K562 (cell line): ENCODE measurements at regions not wholly inside any gene's neighbourhood (a gene's known extent, or its start where the extent isn't known, plus 50 kb on each side); places are given as distances from the start of the nearest gene placed in this dataset.

ENCODE experiments used
- ATAC-seq: fragments of 200-7000 bp; cut with Tn5 transposase; 3 replicates; pipeline ENCODE4 v1.9.1; 2020; ENCODE audit warnings: moderate library complexity
- BruUV-seq: library from RNA; stranded (reverse); fragments of 400-500 nt; replicated peaks from 2 replicates; lab custom pipeline; 2021; lab: Mats Ljungman, UMichigan
- CTCF ChIA-PET: fragments of 300-600 bp; formaldehyde crosslinking; extraction: SDS; loops from one replicate; lab custom pipeline; 2021; ENCODE audit warnings: low intra/inter-chr PET ratio; lab: Yijun Ruan, JAX
- POLR2A ChIA-PET: fragments of 300-600, 350-650 bp; sonication (Branson Sonifier 250); formaldehyde crosslinking; extraction: SDS; loops from one replicate; lab custom pipeline; 2021; ENCODE audit warnings: antibody characterized with exemption, inconsistent platforms; lab: Yijun Ruan, JAX
- DNase-seq, 4 experiments: peaks; one replicate each; pipeline versions ENCODE4 v3.0.0 to v3.0.0-alpha.2; 2011 to 2018; ENCODE audit warnings: low spot score in 3 of 4, mixed read lengths in 3 of 4; ENCODE audit errors: extremely low read depth in 1 of 4
- FAIRE-seq: peaks from 2 replicates; lab custom pipeline; 2011; peaks lifted over from hg19 to GRCh38; lab: Jason Lieb, UNC
- H2AFZ ChIP-seq: 2 replicates; pipeline ENCODE4 v1.6.0; 2011; ENCODE audit warnings: low read depth, low read length, control low read depth, inconsistent platforms
- H3K27ac ChIP-seq: fragments of 200-600 bp; 3 replicates; pipeline ENCODE4 v1.8.0; 2011; ENCODE audit warnings: low read depth, mild to moderate bottlenecking, control low read depth, inconsistent platforms, low read length, moderate library complexity, mixed read lengths; ENCODE audit errors: extremely low read depth
- H3K27me3 ChIP-seq, 2 experiments: fragments of 300-600 bp in 1 of 2; 2 replicates in 1 of 2; 3 replicates in 1 of 2; pipeline versions ENCODE4 v1.6.0 to v1.8.0; 2011; ENCODE audit warnings: inconsistent platforms in 2 of 2, low read length in 2 of 2, mild to moderate bottlenecking in 1 of 2, mixed read lengths in 1 of 2, moderate library complexity in 1 of 2; ENCODE audit not compliant: control insufficient read depth in 2 of 2, insufficient read depth in 2 of 2
- H3K36me3 ChIP-seq: fragments of 300-600 bp; 3 replicates; pipeline ENCODE4 v1.8.0; 2011; ENCODE audit warnings: mild to moderate bottlenecking, low read length, inconsistent platforms; ENCODE audit not compliant: control insufficient read depth, insufficient read depth
- H3K4me1 ChIP-seq, 2 experiments: fragments of 200-600 bp in 1 of 2; replicated peaks in 1 of 2; 2 replicates in 1 of 2; 3 replicates in 1 of 2; pipeline versions ENCODE4 v1.5.1 to v1.8.0; 2011; ENCODE audit warnings: inconsistent platforms in 2 of 2, low read length in 2 of 2, mild to moderate bottlenecking in 1 of 2, mixed read lengths in 1 of 2, moderate library complexity in 1 of 2; ENCODE audit not compliant: control insufficient read depth in 2 of 2, insufficient read depth in 2 of 2
- H3K4me2 ChIP-seq: 2 replicates; pipeline ENCODE4 v1.6.1; 2011; ENCODE audit warnings: low read length, control low read depth, inconsistent platforms, mixed read lengths; ENCODE audit not compliant: insufficient read depth
- H3K4me3 ChIP-seq: fragments of 200-600 bp; sonication (generic), shearing (Covaris generic); 2 replicates; pipeline ENCODE4 v1.5.1; 2016; ENCODE audit warnings: control low read depth, inconsistent platforms
- H3K79me2 ChIP-seq: fragments of 200-600 bp; 3 replicates; pipeline ENCODE4 v1.8.0; 2011; ENCODE audit warnings: low read length, inconsistent platforms; ENCODE audit not compliant: control insufficient read depth, insufficient read depth
- H3K9ac ChIP-seq, 2 experiments: 2 replicates each; pipeline versions ENCODE4 v1.6.0 to v1.6.1; 2011; ENCODE audit warnings: low read depth in 2 of 2, low read length in 2 of 2, control low read depth in 1 of 2, inconsistent platforms in 1 of 2, mild to moderate bottlenecking in 1 of 2, mixed read lengths in 1 of 2; ENCODE audit not compliant: insufficient read depth in 1 of 2
- H3K9me1 ChIP-seq: one replicate; pipeline ENCODE4 v1.6.0; 2011; ENCODE audit warnings: inconsistent platforms, mild to moderate bottlenecking, low read length, moderate library complexity; ENCODE audit not compliant: control insufficient read depth, insufficient read depth
- H3K9me3 ChIP-seq: replicated peaks from 2 replicates; pipeline ENCODE4 v1.5.1; 2011; ENCODE audit warnings: low read depth, low read length, inconsistent platforms; ENCODE audit not compliant: control insufficient read depth, insufficient read depth
- H4K20me1 ChIP-seq: replicated peaks from 2 replicates; pipeline ENCODE4 v1.6.1; 2011; ENCODE audit warnings: low read length, inconsistent platforms, mixed read lengths; ENCODE audit not compliant: control insufficient read depth, insufficient read depth
- IRF2 ChIP-seq: sonication (generic); formaldehyde crosslinking; IDR thresholded peaks from 2 replicates; pipeline ENCODE4 v1.8.1; 2022; ENCODE audit warnings: mild to moderate bottlenecking, missing genetic modification reagents
- NUFIP1 ChIP-seq: fragments of 450-650 bp; IDR thresholded peaks from 2 replicates; pipeline ENCODE4 v1.6.1; 2018; ENCODE audit not compliant: partially characterized antibody
- OTX1 ChIP-seq: fragments of 450-650 bp; formaldehyde crosslinking; IDR thresholded peaks from 2 replicates; pipeline ENCODE4 v1.4.0; 2022; ENCODE audit warnings: mild to moderate bottlenecking
- POLR2B ChIP-seq: fragments of 450-650 bp; IDR thresholded peaks from 2 replicates; pipeline ENCODE4 v1.6.1; 2018; ENCODE audit warnings: low read depth; ENCODE audit not compliant: partially characterized antibody
- POLR2H ChIP-seq: IDR thresholded peaks from 2 replicates; pipeline ENCODE4 v1.6.1; 2016; ENCODE audit warnings: missing genetic modification characterization, low read depth, mild to moderate bottlenecking, control low read depth, missing compliant biosample characterization, moderate library complexity
- RNF2 ChIP-seq: sonication (generic); IDR thresholded peaks from 2 replicates; pipeline ENCODE4 v1.6.1; 2016
- SAP30 ChIP-seq: fragments of 200-600 bp; sonication (generic); IDR thresholded peaks from 2 replicates; pipeline ENCODE4 v1.6.1; 2012; ENCODE audit warnings: borderline replicate concordance, low read depth, mild to moderate bottlenecking, moderate library complexity, low read length, control low read depth, inconsistent platforms; ENCODE audit not compliant: insufficient read depth, poor library complexity, severe bottlenecking
- SLC30A9 ChIP-seq: fragments of 250-450 bp; sonication (Bioruptor Pico); IDR thresholded peaks from 2 replicates; pipeline ENCODE4 v1.8.0; 2022; ENCODE audit warnings: mild to moderate bottlenecking, moderate library complexity
- THAP12 ChIP-seq: fragments of 250-450 bp; sonication (Bioruptor Pico); IDR thresholded peaks from 2 replicates; pipeline ENCODE4 v1.9.0; 2021; ENCODE audit warnings: mild to moderate bottlenecking, inconsistent platforms
- TRIM28 ChIP-seq: fragments of 450-650 bp; IDR thresholded peaks from 2 replicates; pipeline ENCODE4 v1.6.1; 2017
- ZBED1 ChIP-seq: IDR thresholded peaks from 2 replicates; pipeline ENCODE4 v1.6.1; 2014
- ZC3H8 ChIP-seq: fragments of 450-650 bp; IDR thresholded peaks from 2 replicates; pipeline ENCODE4 v1.6.1; 2017
- ZNF140 ChIP-seq: fragments of 250-450 bp; sonication (Bioruptor Pico); IDR thresholded peaks from 2 replicates; pipeline ENCODE4 v1.8.0; 2021; ENCODE audit warnings: moderate library complexity, mild to moderate bottlenecking, inconsistent platforms
- ZNF589 ChIP-seq: fragments of 200-800 bp; sonication (Bioruptor generic); IDR thresholded peaks from 2 replicates; pipeline ENCODE4 v1.6.1; 2016; ENCODE audit warnings: low read depth, missing genetic modification characterization, missing compliant biosample characterization
- ZNF75A ChIP-seq: fragments of 450-650 bp; formaldehyde crosslinking; IDR thresholded peaks from 2 replicates; pipeline ENCODE4 v1.4.0; 2020; ENCODE audit warnings: mild to moderate bottlenecking
- ZSCAN32 ChIP-seq: fragments of 450-650 bp; formaldehyde crosslinking; IDR thresholded peaks from 2 replicates; pipeline ENCODE4 v1.4.0; 2020; ENCODE audit warnings: mild to moderate bottlenecking, moderate library complexity
- WGBS: fragments of 100-300 bp; shearing (Covaris generic); methylation state at CpG from one replicate; pipeline ENCODE4 v1.1.6; 2016; ENCODE audit warnings: low coverage, mixed read lengths; ENCODE audit not compliant: insufficient coverage; ENCODE audit errors: missing lambda C conversion rate; 5-methylcytosine and 5-hydroxymethylcytosine counted together
- in situ Hi-C: fragments of 300-500 bp; cut with MboI; formaldehyde crosslinking; loops from 4 replicates; pipeline ENCODE4 v1.15.0; 2018; ENCODE audit warnings: inconsistent platforms, mixed read lengths
- intact Hi-C: fragments of 100-400 bp; cut with micrococcal nuclease; formaldehyde crosslinking; loops from 2 replicates; pipeline ENCODE4 v1.14.2; 2022
- TF ChIP-seq, protein P1 (sequence below): sonication (generic); formaldehyde crosslinking; IDR thresholded peaks from 2 replicates; pipeline ENCODE4 v1.9.0; 2022; ENCODE audit warnings: mild to moderate bottlenecking, missing genetic modification reagents

GRCh38 chr1:106120789-106121188 lies 935.7 kb upstream of the PRMT6 start:
- H3K4me2 ChIP-seq: no peak overlapping the region
- TF ChIP-seq THAP12: no peak
- no peak for TF ChIP-seq ZC3H8
- TF ChIP-seq TRIM28: no peak
- H3K9me3 ChIP-seq: no peaks in the 10 kb centered on the region
- no peaks in the 10 kb centered on the region for H3K79me2 ChIP-seq
- H4K20me1 ChIP-seq: no peaks in the 10 kb centered on the region
- WGBS: 0% methylated on average over 2 of the region's 2 CpGs
- no peaks in the 10 kb centered on the region for H3K27me3 ChIP-seq
- ATAC-seq: no peak
- no TSS peak for BruUV-seq
- in situ Hi-C loops: no loop called here
- intact Hi-C loops: no loop called here
- H3K4me1 ChIP-seq: no peaks in the 10 kb centered on the region
- ChIA-PET CTCF (no interaction called here), POLR2A (no interaction called here)
- H3K36me3 ChIP-seq: no peaks in the 10 kb centered on the region
- no peak overlapping the region for H3K4me3 ChIP-seq
- DNase-seq: no peak
- no peak overlapping the region for H3K9ac ChIP-seq
- no peak for FAIRE-seq
- H2AFZ ChIP-seq: no peak overlapping the region
- H3K27ac ChIP-seq: no peak overlapping the region
- H3K9me1 ChIP-seq: no peaks in the 10 kb centered on the region

GRCh38 chr1:106121728-106122127 lies 934.7 kb upstream of the PRMT6 start:
- Histone ChIP-seq H3K36me3 (no peaks in the 10 kb centered on the region), H3K27ac (no peak overlapping the region), H4K20me1 (no peaks in the 10 kb centered on the region), H3K79me2 (no peaks in the 10 kb centered on the region), H2AFZ (no peak overlapping the region), H3K9me3 (no peaks in the 10 kb centered on the region), H3K4me2 (no peak overlapping the region), H3K9ac (no peak overlapping the region), H3K4me3 (no peak overlapping the region), H3K4me1 (no peaks in the 10 kb centered on the region), H3K9me1 (no peaks in the 10 kb centered on the region), H3K27me3 (no peaks in the 10 kb centered on the region)
- no peak for DNase-seq
- intact Hi-C loops (no loop called here), in situ Hi-C loops (no loop called here)
- ChIA-PET POLR2A (no interaction called here), CTCF (no interaction called here)
- BruUV-seq: no TSS peak
- 2% methylated on average over 6 of the region's 6 CpGs for WGBS
- FAIRE-seq: no peak
- ATAC-seq: no peak
- TF ChIP-seq IRF2 (CRISPR knock-in tag) (no peak), ZNF75A (CRISPR knock-in tag) (no peak), ZBED1 (no peak), SLC30A9 (no peak), ZSCAN32 (CRISPR knock-in tag) (no peak), TRIM28 (no peak), SAP30 (no peak), ZNF589 (CRISPR knock-in tag) (no peak), OTX1 (CRISPR knock-in tag) (no peak), POLR2B (no peak), RNF2 (no peak), ZNF140 (no peak), NUFIP1 (no peak), POLR2H (tag) (no peak)
- TF ChIP-seq, protein P1, sequence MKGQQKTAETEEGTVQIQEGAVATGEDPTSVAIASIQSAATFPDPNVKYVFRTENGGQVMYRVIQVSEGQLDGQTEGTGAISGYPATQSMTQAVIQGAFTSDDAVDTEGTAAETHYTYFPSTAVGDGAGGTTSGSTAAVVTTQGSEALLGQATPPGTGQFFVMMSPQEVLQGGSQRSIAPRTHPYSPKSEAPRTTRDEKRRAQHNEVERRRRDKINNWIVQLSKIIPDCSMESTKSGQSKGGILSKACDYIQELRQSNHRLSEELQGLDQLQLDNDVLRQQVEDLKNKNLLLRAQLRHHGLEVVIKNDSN (CRISPR knock-in tag): no peak
